ENCODE measurements at regions not wholly inside any gene's neighbourhood (a gene's known extent, or its start where the extent isn't known, plus 50 kb on each side); places are given as distances from the start of the nearest gene placed in this dataset.

DNA sequence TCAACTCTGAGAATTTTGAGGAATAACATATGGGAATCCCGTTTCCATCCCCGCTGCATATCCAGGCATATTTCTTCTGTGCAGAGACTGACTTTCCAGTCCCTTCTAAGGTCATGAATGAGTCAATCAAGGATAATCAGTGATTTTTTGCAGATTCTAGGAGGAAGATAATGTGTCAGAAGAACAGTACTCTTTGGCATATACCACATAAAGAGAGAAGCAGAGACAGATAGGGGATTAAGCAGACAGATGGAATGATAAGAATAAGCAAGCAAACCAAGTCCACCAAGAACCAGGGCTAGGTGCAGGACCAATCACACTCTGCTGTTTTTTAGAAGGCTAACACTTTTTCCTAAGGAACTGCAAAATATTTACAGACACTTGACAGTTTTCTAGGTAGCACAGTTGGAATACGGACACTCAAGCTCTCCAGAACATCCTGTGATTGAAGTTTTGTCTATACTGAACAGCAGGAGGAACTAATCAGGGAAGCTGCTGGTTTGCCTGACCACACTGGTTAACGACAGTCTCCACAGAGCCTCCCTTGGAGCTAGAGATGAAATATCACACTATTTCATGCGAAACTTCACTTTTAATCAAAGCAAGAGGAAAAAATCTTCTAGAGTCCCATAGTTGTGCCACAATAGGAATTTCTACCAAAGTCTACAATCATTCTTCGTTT lies 450.0 kb upstream of the KCNMB2 start:
- TF ChIP-seq EZH2 (IDR thresholded peaks at IDR 0.05; ENCODE audit: borderline replicate concordance, insufficient read depth, low read depth, low read length, poor library complexity, severe bottlenecking) = no peak
- TF ChIP-seq, protein P1, sequence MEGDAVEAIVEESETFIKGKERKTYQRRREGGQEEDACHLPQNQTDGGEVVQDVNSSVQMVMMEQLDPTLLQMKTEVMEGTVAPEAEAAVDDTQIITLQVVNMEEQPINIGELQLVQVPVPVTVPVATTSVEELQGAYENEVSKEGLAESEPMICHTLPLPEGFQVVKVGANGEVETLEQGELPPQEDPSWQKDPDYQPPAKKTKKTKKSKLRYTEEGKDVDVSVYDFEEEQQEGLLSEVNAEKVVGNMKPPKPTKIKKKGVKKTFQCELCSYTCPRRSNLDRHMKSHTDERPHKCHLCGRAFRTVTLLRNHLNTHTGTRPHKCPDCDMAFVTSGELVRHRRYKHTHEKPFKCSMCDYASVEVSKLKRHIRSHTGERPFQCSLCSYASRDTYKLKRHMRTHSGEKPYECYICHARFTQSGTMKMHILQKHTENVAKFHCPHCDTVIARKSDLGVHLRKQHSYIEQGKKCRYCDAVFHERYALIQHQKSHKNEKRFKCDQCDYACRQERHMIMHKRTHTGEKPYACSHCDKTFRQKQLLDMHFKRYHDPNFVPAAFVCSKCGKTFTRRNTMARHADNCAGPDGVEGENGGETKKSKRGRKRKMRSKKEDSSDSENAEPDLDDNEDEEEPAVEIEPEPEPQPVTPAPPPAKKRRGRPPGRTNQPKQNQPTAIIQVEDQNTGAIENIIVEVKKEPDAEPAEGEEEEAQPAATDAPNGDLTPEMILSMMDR (IDR thresholded peaks at IDR 0.05) = no peak
- DNase-seq = no peak
- no peak overlapping the region for H3K4me2 ChIP-seq (replicated peaks; ENCODE audit: low read depth, low read length, poor library complexity, severe bottlenecking)

DNA sequence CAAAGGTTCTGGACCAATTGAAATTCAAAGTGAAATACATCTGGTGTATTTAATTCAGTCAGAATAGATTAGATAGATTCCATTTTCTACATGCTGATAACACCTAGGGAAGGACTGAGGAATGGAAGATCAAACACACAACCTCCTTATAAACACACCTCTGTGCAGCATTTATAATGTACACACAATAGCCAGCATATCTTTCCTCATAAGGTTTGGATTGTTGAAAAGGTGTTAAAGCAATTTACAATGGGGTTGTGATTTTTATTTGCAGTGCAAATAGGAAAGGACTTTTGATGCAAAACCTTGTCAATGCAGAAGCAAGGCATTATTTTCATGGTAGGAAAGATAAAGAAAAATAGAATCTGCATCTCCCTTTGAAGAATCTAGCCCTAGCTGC lies 448.9 kb upstream of the KCNMB2 start:
- H3K4me3 Mint-ChIP-seq = no peak overlapping the region
- H3K9me3 ChIP-seq (ENCODE audit: control extremely low read depth in 1 of 3, control insufficient read depth in 2 of 3, insufficient read depth in 1 of 3, low read length in 2 of 3) = peaks cover 0 to 5% (median 0%) of the 10 kb centered on the region in 3 donors
- H3K4me1 Mint-ChIP-seq = peaks cover 2% of the 10 kb centered on the region
- DNase-seq (no peak), ATAC-seq (ENCODE audit: low read depth) (no peak)
- no peak overlapping the region for H3K27ac Mint-ChIP-seq
- no peak overlapping the region for H3K9ac ChIP-seq (ENCODE audit: low read length)
- H3K27me3 Mint-ChIP-seq = peaks cover 6% of the 10 kb centered on the region
- no peaks in the 10 kb centered on the region for H3K36me3 ChIP-seq (replicated peaks in 1 of 2; ENCODE audit: control extremely low read depth in 1 of 2, control insufficient read depth in 1 of 2, extremely low read depth in 1 of 2, insufficient read depth in 2 of 2, low read length in 1 of 2)
- CTCF ChIA-PET = no interaction called here
- H3K27ac ChIP-seq (ENCODE audit: low read length in 2 of 2) = no peak overlapping the region
- H3K4me3 ChIP-seq (ENCODE audit: control extremely low read depth in 1 of 5, extremely low read depth in 1 of 5, insufficient read depth in 1 of 5, low read depth in 2 of 5, low read length in 4 of 5) = no peak overlapping the region
- no peak overlapping the region for H2AFZ ChIP-seq (ENCODE audit: insufficient read depth, low read depth, low read length, poor library complexity, severe bottlenecking)
- no peaks in the 10 kb centered on the region for H3K79me2 ChIP-seq (ENCODE audit: control insufficient read depth, insufficient read depth, low read length)
- POLR2A ChIA-PET = no interaction called here
- H3K9me3 Mint-ChIP-seq (ENCODE audit: insufficient read depth) = no peaks in the 10 kb centered on the region
- no peak for TF ChIP-seq EZH2 (IDR thresholded peaks at IDR 0.05; ENCODE audit: borderline replicate concordance, insufficient read depth, low read depth, low read length, poor library complexity, severe bottlenecking)
- TF ChIP-seq, protein P1 (IDR thresholded peaks at IDR 0.05) = no peak
- H3K4me1 ChIP-seq (ENCODE audit: control insufficient read depth in 2 of 2, insufficient read depth in 2 of 2, low read length in 2 of 2) = no peaks in the 10 kb centered on the region
- no peak overlapping the region for H3K4me2 ChIP-seq (replicated peaks; ENCODE audit: low read depth, low read length, poor library complexity, severe bottlenecking)
- H4K20me1 ChIP-seq (ENCODE audit: control insufficient read depth, insufficient read depth, low read length, poor library complexity, severe bottlenecking) = no peaks in the 10 kb centered on the region
- intact Hi-C loops (cut with micrococcal nuclease) = no loop called here
- H3K27me3 ChIP-seq (replicated peaks in 1 of 4; ENCODE audit: control extremely low read depth in 1 of 4, control insufficient read depth in 3 of 4, insufficient read depth in 4 of 4, low read length in 3 of 4) = peaks cover 0 to 8% (median 3%) of the 10 kb centered on the region in 4 experiments

More for the DNA sequence above, 450.0 kb upstream of the KCNMB2 start:
- Histone ChIP-seq H3K4me3 (ENCODE audit: control extremely low read depth in 1 of 5, extremely low read depth in 1 of 5, insufficient read depth in 1 of 5, low read depth in 2 of 5, low read length in 4 of 5) (no peak overlapping the region), H3K27me3 (replicated peaks in 1 of 4; ENCODE audit: control extremely low read depth in 1 of 4, control insufficient read depth in 3 of 4, insufficient read depth in 4 of 4, low read length in 3 of 4) (peaks cover 0 to 8% (median 2%) of the 10 kb centered on the region in 4 experiments), H4K20me1 (ENCODE audit: control insufficient read depth, insufficient read depth, low read length, poor library complexity, severe bottlenecking) (no peaks in the 10 kb centered on the region), H2AFZ (ENCODE audit: insufficient read depth, low read depth, low read length, poor library complexity, severe bottlenecking) (no peak overlapping the region), H3K4me1 (ENCODE audit: control insufficient read depth in 2 of 2, insufficient read depth in 2 of 2, low read length in 2 of 2) (no peaks in the 10 kb centered on the region), H3K9me3 (ENCODE audit: control extremely low read depth in 1 of 3, control insufficient read depth in 2 of 3, insufficient read depth in 1 of 3, low read length in 2 of 3) (peaks cover 0 to 5% (median 0%) of the 10 kb centered on the region in 3 donors), H3K9ac (ENCODE audit: low read length) (no peak overlapping the region), H3K79me2 (ENCODE audit: control insufficient read depth, insufficient read depth, low read length) (no peaks in the 10 kb centered on the region), H3K36me3 (replicated peaks in 1 of 2; ENCODE audit: control extremely low read depth in 1 of 2, control insufficient read depth in 1 of 2, extremely low read depth in 1 of 2, insufficient read depth in 2 of 2, low read length in 1 of 2) (no peaks in the 10 kb centered on the region), H3K27ac (ENCODE audit: low read length in 2 of 2) (no peak overlapping the region)
- POLR2A ChIA-PET = no interaction called here
- intact Hi-C loops (cut with micrococcal nuclease) = no loop called here
- peaks cover 6% of the 10 kb centered on the region for H3K27me3 Mint-ChIP-seq
- CTCF ChIA-PET = no interaction called here
- no peak for ATAC-seq (ENCODE audit: low read depth)
- no peak overlapping the region for H3K27ac Mint-ChIP-seq
- H3K4me3 Mint-ChIP-seq = no peak overlapping the region
- no peaks in the 10 kb centered on the region for H3K9me3 Mint-ChIP-seq (ENCODE audit: insufficient read depth)
- WGBS (ENCODE audit: insufficient coverage) = 47% methylated on average over 2 of the region's 6 CpGs
- H3K4me1 Mint-ChIP-seq = peaks cover 2% of the 10 kb centered on the region
